MM.1S (cell line): ENCODE measurements at regions not wholly inside any gene's neighbourhood (a gene's known extent, or its start where the extent isn't known, plus 50 kb on each side); places are given as distances from the start of the nearest gene placed in this dataset.

Source experiments
- DNase-seq: peaks from one replicate; pipeline ENCODE4 v3.0.0-alpha.2; 2015
- H2AFZ ChIP-seq: fragments of 300-600 bp; sonication (generic); 2 replicates; pipeline ENCODE4 v1.6.0; 2016; ENCODE audit warnings: antibody characterized with exemption, low read length
- H3F3A ChIP-seq: fragments of 300-600 bp; sonication (generic); 2 replicates; pipeline ENCODE4 v1.6.1; 2016; ENCODE audit warnings: mild to moderate bottlenecking, antibody characterized with exemption, low read length, moderate library complexity, mixed read lengths; ENCODE audit not compliant: insufficient read depth
- H3K27ac ChIP-seq: fragments of 300-600 bp; sonication (generic); 2 replicates; pipeline ENCODE4 v1.5.1; 2016; ENCODE audit warnings: mild to moderate bottlenecking, low read length
- H3K27me3 ChIP-seq: fragments of 300-600 bp; sonication (generic); replicated peaks from 2 replicates; pipeline ENCODE4 v1.6.0; 2016; ENCODE audit warnings: low read length; ENCODE audit not compliant: insufficient read depth
- H3K36me3 ChIP-seq: fragments of 300-600 bp; sonication (generic); replicated peaks from 2 replicates; pipeline ENCODE4 v1.6.1; 2016; ENCODE audit warnings: mild to moderate bottlenecking, low read length, mixed read lengths; ENCODE audit not compliant: insufficient read depth
- H3K4me1 ChIP-seq: fragments of 300-600 bp; sonication (generic); 2 replicates; pipeline ENCODE4 v1.6.1; 2016; ENCODE audit warnings: low read length, mixed read lengths
- H3K4me2 ChIP-seq: fragments of 300-600 bp; sonication (generic); 2 replicates; pipeline ENCODE4 v1.6.0; 2016; ENCODE audit warnings: low read depth, low read length
- H3K4me3 ChIP-seq: fragments of 300-600 bp; sonication (generic); 2 replicates; pipeline ENCODE4 v1.5.1; 2016; ENCODE audit warnings: low read length, mixed read lengths
- H3K79me2 ChIP-seq: fragments of 300-600 bp; sonication (generic); 2 replicates; pipeline ENCODE4 v1.6.1; 2016; ENCODE audit warnings: mixed run types, low read length, mixed read lengths
- H3K9ac ChIP-seq: fragments of 300-600 bp; sonication (generic); 2 replicates; pipeline ENCODE4 v1.6.1; 2016; ENCODE audit warnings: low read length, mixed read lengths
- H3K9me2 ChIP-seq: fragments of 300-600 bp; sonication (generic); replicated peaks from 2 replicates; pipeline ENCODE4 v1.6.1; 2016; ENCODE audit warnings: mild to moderate bottlenecking, low read length, mixed read lengths; ENCODE audit not compliant: insufficient read depth
- H3K9me3 ChIP-seq: fragments of 300-600 bp; sonication (generic); replicated peaks from 2 replicates; pipeline ENCODE4 v1.6.1; 2016; ENCODE audit warnings: mild to moderate bottlenecking, low read length, mixed read lengths; ENCODE audit not compliant: insufficient read depth
- H4K20me1 ChIP-seq: fragments of 300-600 bp; sonication (generic); 2 replicates; pipeline ENCODE4 v1.6.1; 2016; ENCODE audit warnings: mild to moderate bottlenecking, low read length, moderate library complexity, mixed read lengths; ENCODE audit not compliant: insufficient read depth
- EZH2 ChIP-seq: fragments of 300-600 bp; sonication (generic); optimal IDR thresholded peaks from 2 replicates; pipeline ENCODE3; 2017; ENCODE audit warnings: low read depth, mild to moderate bottlenecking, antibody characterized with exemption, low read length, mixed read lengths
- EZH2phosphoT487 ChIP-seq: fragments of 300-600 bp; sonication (generic); IDR thresholded peaks from 2 replicates; pipeline ENCODE4 v1.6.1; 2018; ENCODE audit warnings: antibody characterized with exemption, low read length
- TF ChIP-seq, protein P1 (sequence below): fragments of 300-600 bp; sonication (generic); IDR thresholded peaks from 2 replicates; pipeline ENCODE4 v1.5.1; 2016; ENCODE audit warnings: antibody characterized with exemption, low read length, mixed read lengths

DNA sequence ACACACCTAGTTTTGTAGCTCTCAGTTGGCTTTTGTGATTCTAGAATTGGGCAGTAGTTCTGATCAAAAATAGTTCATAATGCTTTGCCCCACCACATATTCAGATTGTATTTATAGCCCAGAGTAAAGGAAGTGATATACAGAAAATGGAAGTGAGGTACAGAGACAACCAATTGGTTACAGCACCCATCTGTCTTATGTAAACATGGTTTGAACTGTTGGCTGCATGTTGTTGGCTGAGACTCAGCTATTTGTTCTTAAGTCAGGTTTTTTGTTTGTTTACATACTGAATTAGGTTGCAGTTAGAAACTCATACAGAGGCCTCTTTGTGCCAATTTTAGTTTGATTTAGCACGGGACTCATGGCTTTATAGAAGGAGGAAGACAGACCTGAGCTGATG lies 158.9 kb upstream of the GPR26 start:
- Histone ChIP-seq H3K4me2 (peak overlapping the region; percentile 25; the same call in 1 of the 2 replicates), H3K9me3 (no peaks in the 10 kb centered on the region)

DNA sequence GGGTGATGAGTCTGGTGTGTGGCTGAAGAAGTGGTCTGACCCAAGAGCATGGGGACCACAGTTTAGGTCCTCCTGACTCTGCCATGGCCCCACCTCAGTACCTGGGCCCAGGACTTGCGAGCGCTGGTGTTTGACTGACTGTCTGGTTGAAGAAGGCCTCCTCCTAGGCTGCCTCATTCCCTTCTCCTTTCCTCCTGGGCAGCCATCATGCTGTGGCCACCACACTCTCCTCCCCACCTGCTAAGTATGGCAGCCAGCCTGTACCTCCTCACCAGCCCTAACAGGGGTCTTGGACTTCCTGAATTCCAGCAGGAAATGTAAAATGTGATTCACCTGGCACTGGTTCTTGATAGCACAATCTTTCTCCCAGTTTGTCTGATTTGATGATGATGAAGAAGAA lies 156.8 kb upstream of the GPR26 start:
- Histone ChIP-seq H2AFZ (no peak overlapping the region), H3K27me3 (no peaks in the 10 kb centered on the region), H3K4me1 (peaks cover 28% of the 10 kb centered on the region), H4K20me1 (no peaks in the 10 kb centered on the region), H3K9me3 (no peaks in the 10 kb centered on the region), H3F3A (no peaks in the 10 kb centered on the region), H3K36me3 (no peaks in the 10 kb centered on the region), H3K9ac (no peak overlapping the region), H3K4me2 (no peak overlapping the region), H3K27ac (no peak overlapping the region), H3K9me2 (no peaks in the 10 kb centered on the region), H3K79me2 (no peaks in the 10 kb centered on the region), H3K4me3 (no peak overlapping the region)
- no peak for TF ChIP-seq EZH2
- TF ChIP-seq EZH2phosphoT487 = no peak
- TF ChIP-seq, protein P1, sequence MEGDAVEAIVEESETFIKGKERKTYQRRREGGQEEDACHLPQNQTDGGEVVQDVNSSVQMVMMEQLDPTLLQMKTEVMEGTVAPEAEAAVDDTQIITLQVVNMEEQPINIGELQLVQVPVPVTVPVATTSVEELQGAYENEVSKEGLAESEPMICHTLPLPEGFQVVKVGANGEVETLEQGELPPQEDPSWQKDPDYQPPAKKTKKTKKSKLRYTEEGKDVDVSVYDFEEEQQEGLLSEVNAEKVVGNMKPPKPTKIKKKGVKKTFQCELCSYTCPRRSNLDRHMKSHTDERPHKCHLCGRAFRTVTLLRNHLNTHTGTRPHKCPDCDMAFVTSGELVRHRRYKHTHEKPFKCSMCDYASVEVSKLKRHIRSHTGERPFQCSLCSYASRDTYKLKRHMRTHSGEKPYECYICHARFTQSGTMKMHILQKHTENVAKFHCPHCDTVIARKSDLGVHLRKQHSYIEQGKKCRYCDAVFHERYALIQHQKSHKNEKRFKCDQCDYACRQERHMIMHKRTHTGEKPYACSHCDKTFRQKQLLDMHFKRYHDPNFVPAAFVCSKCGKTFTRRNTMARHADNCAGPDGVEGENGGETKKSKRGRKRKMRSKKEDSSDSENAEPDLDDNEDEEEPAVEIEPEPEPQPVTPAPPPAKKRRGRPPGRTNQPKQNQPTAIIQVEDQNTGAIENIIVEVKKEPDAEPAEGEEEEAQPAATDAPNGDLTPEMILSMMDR = no peak
- no peak for DNase-seq

More for the DNA sequence above, 158.9 kb upstream of the GPR26 start:
- Histone ChIP-seq H3K27ac (peak overlapping the region; percentile 51; the same call in 1 of the 2 replicates), H3K36me3 (no peaks in the 10 kb centered on the region), H3K4me1 (peaks cover 30% of the 10 kb centered on the region), H3F3A (no peaks in the 10 kb centered on the region), H3K27me3 (no peaks in the 10 kb centered on the region), H2AFZ (peak overlapping the region; percentile 37), H3K4me3 (no peak overlapping the region), H3K9me2 (no peaks in the 10 kb centered on the region), H3K9ac (no peak overlapping the region), H4K20me1 (no peaks in the 10 kb centered on the region), H3K79me2 (no peaks in the 10 kb centered on the region)
- no peak for TF ChIP-seq EZH2phosphoT487
- TF ChIP-seq EZH2 = no peak
- TF ChIP-seq, protein P1 = no peak
- peak; percentile 41 for DNase-seq

DNA sequence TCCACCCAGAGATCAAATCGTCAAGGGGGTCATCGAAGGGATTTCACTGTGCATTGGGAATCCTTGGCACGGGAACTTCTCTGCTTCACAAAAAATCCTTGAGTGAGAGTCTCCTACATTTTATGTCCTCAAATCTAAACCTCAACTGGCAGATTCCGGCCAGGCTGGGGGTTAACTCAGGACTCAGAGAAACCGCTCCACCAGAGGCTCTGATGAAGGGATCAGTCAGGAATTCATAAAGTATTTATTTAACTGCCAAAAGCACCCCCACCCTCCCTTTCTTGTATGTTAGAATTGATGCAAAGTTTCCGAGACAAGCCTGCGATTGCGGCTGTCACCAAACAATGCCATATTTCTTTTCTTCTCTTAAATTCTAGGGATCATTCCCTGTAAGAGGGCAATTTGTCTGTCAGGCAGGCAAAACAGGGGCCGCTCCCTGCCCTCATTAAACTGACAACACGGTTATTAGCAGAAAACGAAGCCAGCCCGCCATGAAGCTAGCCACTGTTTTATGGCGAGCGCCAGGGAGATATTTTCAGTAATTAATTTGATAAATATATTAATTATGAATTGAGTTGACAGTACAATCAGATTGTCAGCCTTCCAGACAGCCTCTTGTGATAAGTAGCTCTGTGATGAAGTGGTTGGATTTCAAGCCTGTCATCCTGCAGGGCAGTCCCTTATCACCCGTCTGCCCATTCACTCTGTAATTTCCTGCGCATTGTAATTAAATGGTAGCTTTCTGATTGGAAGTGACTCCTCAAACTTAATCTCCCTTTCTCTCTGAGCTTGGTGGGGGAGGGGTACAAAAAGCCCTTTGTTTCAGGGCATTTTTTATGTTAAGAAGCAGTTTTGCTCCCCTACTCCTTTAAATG lies 153.0 kb upstream of the GPR26 start:
- Histone ChIP-seq H3K79me2 (no peaks in the 10 kb centered on the region), H3K36me3 (no peaks in the 10 kb centered on the region), H3K4me1 (peaks cover 12% of the 10 kb centered on the region), H4K20me1 (no peaks in the 10 kb centered on the region), H3K4me3 (no peak overlapping the region), H3K27ac (no peak overlapping the region), H3K9ac (no peak overlapping the region), H3K9me3 (no peaks in the 10 kb centered on the region), H2AFZ (no peak overlapping the region), H3F3A (no peaks in the 10 kb centered on the region), H3K4me2 (no peak overlapping the region), H3K9me2 (no peaks in the 10 kb centered on the region), H3K27me3 (no peaks in the 10 kb centered on the region)
- TF ChIP-seq EZH2 (no peak), EZH2phosphoT487 (no peak)
- TF ChIP-seq, protein P1 = no peak
- no peak for DNase-seq
